ENCODE measurements at regions not wholly inside any gene's neighbourhood (a gene's known extent, or its start where the extent isn't known, plus 50 kb on each side); places are given as distances from the start of the nearest gene placed in this dataset.

DNA sequence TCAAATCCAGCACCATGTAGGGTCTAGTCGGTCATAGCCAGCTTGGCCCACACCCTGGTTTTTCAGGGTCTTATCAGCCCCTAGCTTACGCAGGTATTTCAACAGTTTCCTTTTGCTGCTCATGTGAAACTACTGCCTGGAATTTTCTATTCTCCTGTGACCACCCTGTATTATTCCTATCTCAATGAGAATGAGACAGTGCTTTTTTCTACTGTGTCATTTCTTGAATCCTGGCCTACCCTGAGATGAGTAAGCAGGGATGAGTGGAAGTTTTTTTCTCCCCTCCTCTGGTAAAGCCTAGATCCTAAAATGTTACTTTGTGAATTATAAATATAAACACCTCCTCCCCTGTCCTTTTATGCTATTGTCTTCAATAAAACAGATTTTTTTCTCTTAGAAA is 62.7 kb upstream of the ARID2 start:
- Histone ChIP-seq H3K36me3 (ENCODE audit: insufficient read depth, low read length) (no peaks in the 10 kb centered on the region), H3K79me2 (ENCODE audit: control insufficient read depth, insufficient read depth, low read length, unreplicated experiment) (no peaks in the 10 kb centered on the region), H3K27ac (ENCODE audit: low read depth, low read length) (no peak overlapping the region), H3K4me3 (ENCODE audit: low read depth, low read length) (no peak overlapping the region), H3K4me1 (ENCODE audit: control insufficient read depth, insufficient read depth, low read length, unreplicated experiment) (peaks cover 25% of the 10 kb centered on the region), H2AFZ (ENCODE audit: low read length, unreplicated experiment) (no peak overlapping the region), H3K27me3 (ENCODE audit: insufficient read depth, low read length) (no peaks in the 10 kb centered on the region)

DNA sequence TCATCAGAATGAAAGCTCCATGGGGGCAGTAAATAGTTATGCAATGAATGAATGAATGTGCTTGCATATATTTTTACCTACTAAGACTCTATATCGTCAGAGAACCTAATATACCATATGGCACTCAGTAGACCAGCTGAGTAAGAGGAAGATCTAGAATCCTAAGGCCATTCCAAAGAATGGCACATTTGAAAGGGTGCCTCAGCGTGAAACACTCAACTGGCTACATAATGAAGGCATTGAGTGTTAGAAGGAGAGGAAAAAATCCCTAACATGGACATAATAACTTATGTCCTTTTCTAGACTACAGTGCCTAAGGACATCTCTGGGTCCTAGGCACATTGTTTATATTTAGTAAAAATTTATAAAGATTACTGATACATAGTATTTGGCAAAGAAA is 61.7 kb upstream of the ARID2 start:
- H3K36me3 ChIP-seq (ENCODE audit: insufficient read depth, low read length) = no peaks in the 10 kb centered on the region
- peaks cover 25% of the 10 kb centered on the region for H3K4me1 ChIP-seq (ENCODE audit: control insufficient read depth, insufficient read depth, low read length, unreplicated experiment)
- no peak overlapping the region for H3K27ac ChIP-seq (ENCODE audit: low read depth, low read length)
- no peak overlapping the region for H2AFZ ChIP-seq (ENCODE audit: low read length, unreplicated experiment)
- H3K79me2 ChIP-seq (ENCODE audit: control insufficient read depth, insufficient read depth, low read length, unreplicated experiment) = no peaks in the 10 kb centered on the region
- no peak overlapping the region for H3K4me3 ChIP-seq (ENCODE audit: low read depth, low read length)
- no peaks in the 10 kb centered on the region for H3K27me3 ChIP-seq (ENCODE audit: insufficient read depth, low read length)

DNA sequence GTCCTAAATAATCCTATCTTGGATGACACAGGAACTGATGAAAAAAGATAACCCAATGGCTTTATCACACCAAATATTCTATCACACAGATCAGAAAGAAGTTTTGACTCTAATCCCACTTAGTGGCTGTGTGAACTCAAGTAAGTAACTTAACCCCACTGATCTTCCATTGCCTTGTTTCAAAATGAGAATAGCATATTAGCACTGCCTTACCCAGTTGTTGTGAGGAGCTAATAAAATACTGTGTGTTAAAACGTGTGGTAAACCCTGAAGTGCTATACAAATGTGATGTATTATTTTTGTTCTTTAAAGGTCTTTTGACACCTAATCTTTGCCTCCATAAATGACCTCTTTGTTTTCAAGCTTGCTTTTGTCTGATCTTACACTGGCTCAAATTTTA is 60.9 kb upstream of the ARID2 start:
- H2AFZ ChIP-seq (ENCODE audit: low read length, unreplicated experiment) = peak overlapping the region; percentile 6
- H3K4me1 ChIP-seq (ENCODE audit: control insufficient read depth, insufficient read depth, low read length, unreplicated experiment) = peaks cover 26% of the 10 kb centered on the region
- H3K27me3 ChIP-seq (ENCODE audit: insufficient read depth, low read length) = no peaks in the 10 kb centered on the region
- no peaks in the 10 kb centered on the region for H3K79me2 ChIP-seq (ENCODE audit: control insufficient read depth, insufficient read depth, low read length, unreplicated experiment)
- H3K36me3 ChIP-seq (ENCODE audit: insufficient read depth, low read length) = no peaks in the 10 kb centered on the region
- H3K27ac ChIP-seq (ENCODE audit: low read depth, low read length) = no peak overlapping the region
- H3K4me3 ChIP-seq (ENCODE audit: low read depth, low read length) = peak overlapping the region; percentile 8; the same call in 1 of the 2 replicates

DNA sequence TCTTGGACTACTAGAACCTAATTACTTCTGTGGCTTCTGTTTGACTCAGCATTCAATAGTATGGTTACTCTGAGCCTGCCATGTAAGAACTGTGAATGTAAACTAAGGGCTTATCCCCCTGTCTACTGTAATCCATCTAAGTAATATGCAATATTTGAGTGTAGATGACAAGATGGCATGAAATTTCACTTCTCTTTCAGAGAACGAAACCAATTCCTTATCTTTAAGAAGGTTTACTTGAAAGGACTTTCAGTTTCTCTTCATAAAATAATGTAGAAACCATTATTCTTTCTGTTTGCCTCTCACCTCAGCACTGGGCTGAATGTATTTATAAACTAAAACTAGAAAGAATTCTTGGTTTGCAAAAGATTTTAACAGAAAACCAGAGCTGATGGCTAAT is 60.4 kb upstream of the ARID2 start:
- Histone ChIP-seq H3K4me1 (ENCODE audit: control insufficient read depth, insufficient read depth, low read length, unreplicated experiment) (peaks cover 31% of the 10 kb centered on the region), H3K36me3 (ENCODE audit: insufficient read depth, low read length) (no peaks in the 10 kb centered on the region), H2AFZ (ENCODE audit: low read length, unreplicated experiment) (peak overlapping the region; percentile 6), H3K27ac (ENCODE audit: low read depth, low read length) (no peak overlapping the region), H3K27me3 (ENCODE audit: insufficient read depth, low read length) (no peaks in the 10 kb centered on the region), H3K79me2 (ENCODE audit: control insufficient read depth, insufficient read depth, low read length, unreplicated experiment) (no peaks in the 10 kb centered on the region), H3K4me3 (ENCODE audit: low read depth, low read length) (peak overlapping the region; percentile 8; the same call in 1 of the 2 replicates)

DNA sequence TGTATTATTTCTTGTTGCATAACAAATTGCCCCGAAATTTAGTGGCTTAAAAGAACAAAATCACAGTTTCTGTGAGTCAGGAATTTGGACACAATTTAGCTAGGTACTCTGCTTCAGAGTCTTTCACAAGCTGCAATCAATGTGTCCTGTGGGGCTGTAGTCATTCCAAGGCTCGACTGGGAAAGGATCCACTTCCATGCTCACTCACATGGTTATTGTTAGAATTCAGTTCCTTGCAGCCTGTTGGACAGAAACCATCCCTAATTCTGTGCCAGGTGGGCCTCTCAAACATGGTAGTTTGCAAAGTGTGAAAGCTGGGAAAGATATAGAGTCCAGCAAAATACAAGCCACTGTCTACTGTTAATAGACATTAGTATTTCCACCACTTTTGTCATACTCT is 59.7 kb upstream of the ARID2 start:
- H3K36me3 ChIP-seq (ENCODE audit: insufficient read depth, low read length) = no peaks in the 10 kb centered on the region

DNA sequence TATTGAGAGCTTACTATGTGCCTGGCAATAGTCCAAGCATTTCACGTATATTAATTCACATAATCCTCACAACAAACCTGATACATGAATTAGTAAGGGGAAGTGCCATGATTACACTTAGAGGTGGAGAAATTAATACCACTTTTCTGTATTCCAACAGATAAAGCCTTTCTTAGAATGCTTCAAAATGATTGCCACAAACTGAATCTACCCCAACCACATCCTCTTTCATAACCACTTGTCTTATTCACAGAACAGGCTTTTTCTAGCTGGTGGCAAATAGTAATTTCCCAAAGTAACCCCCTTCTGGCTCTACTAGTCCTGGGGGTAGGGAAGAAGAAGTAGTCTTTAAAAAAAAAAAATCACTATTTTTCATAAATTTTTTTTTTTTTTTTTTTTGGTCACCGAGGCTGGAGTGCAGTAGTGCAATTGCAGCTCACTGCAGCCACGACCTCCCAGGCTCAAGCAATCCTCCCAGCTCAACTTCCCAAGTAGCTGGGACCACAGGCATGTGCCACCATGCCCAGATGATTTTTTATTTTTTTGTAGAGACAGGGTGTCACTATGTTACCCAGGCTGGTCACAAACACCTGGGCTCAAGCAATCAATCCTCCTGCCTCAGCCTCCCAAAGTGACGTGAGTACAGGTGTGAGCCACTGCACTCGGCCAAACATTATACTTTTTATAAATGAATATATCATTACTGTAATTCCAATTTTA is 59.0 kb upstream of the ARID2 start:
- Histone ChIP-seq H3K4me3 (ENCODE audit: low read depth, low read length) (no peak overlapping the region), H3K27me3 (ENCODE audit: insufficient read depth, low read length) (no peaks in the 10 kb centered on the region), H3K27ac (ENCODE audit: low read depth, low read length) (no peak overlapping the region), H3K4me1 (ENCODE audit: control insufficient read depth, insufficient read depth, low read length, unreplicated experiment) (peaks cover 40% of the 10 kb centered on the region), H3K79me2 (ENCODE audit: control insufficient read depth, insufficient read depth, low read length, unreplicated experiment) (no peaks in the 10 kb centered on the region), H2AFZ (ENCODE audit: low read length, unreplicated experiment) (no peak overlapping the region), H3K36me3 (ENCODE audit: insufficient read depth, low read length) (no peaks in the 10 kb centered on the region)

More for the DNA sequence above, 59.7 kb upstream of the ARID2 start:
- Histone ChIP-seq H3K27me3 (ENCODE audit: insufficient read depth, low read length) (no peaks in the 10 kb centered on the region), H2AFZ (ENCODE audit: low read length, unreplicated experiment) (peak overlapping the region; percentile 54), H3K4me3 (ENCODE audit: low read depth, low read length) (no peak overlapping the region), H3K4me1 (ENCODE audit: control insufficient read depth, insufficient read depth, low read length, unreplicated experiment) (peaks cover 36% of the 10 kb centered on the region), H3K27ac (ENCODE audit: low read depth, low read length) (no peak overlapping the region), H3K79me2 (ENCODE audit: control insufficient read depth, insufficient read depth, low read length, unreplicated experiment) (no peaks in the 10 kb centered on the region)

DNA sequence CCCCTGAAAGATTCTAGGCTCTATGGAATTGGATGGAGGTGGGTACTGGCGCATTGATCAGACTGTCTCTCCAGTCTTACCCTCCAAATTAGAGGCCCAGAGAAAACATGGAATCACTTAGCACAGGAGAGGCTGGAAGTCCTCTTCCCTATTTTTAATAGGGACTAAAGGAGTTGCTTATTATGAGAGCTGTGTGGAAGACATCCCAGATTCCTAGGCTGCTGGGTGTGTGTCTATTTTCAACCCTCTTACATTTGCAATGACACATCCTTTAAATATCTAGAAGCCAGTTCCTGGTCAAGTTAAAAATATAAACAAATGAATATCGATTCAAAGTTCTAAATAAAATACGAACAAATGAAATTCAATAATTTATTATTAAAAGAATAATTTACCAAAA is 58.3 kb upstream of the ARID2 start:
- Histone ChIP-seq H3K36me3 (ENCODE audit: insufficient read depth, low read length) (no peaks in the 10 kb centered on the region), H3K79me2 (ENCODE audit: control insufficient read depth, insufficient read depth, low read length, unreplicated experiment) (no peaks in the 10 kb centered on the region), H2AFZ (ENCODE audit: low read length, unreplicated experiment) (no peak overlapping the region), H3K4me3 (ENCODE audit: low read depth, low read length) (no peak overlapping the region), H3K27me3 (ENCODE audit: insufficient read depth, low read length) (no peaks in the 10 kb centered on the region), H3K4me1 (ENCODE audit: control insufficient read depth, insufficient read depth, low read length, unreplicated experiment) (peaks cover 40% of the 10 kb centered on the region), H3K27ac (ENCODE audit: low read depth, low read length) (no peak overlapping the region)

DNA sequence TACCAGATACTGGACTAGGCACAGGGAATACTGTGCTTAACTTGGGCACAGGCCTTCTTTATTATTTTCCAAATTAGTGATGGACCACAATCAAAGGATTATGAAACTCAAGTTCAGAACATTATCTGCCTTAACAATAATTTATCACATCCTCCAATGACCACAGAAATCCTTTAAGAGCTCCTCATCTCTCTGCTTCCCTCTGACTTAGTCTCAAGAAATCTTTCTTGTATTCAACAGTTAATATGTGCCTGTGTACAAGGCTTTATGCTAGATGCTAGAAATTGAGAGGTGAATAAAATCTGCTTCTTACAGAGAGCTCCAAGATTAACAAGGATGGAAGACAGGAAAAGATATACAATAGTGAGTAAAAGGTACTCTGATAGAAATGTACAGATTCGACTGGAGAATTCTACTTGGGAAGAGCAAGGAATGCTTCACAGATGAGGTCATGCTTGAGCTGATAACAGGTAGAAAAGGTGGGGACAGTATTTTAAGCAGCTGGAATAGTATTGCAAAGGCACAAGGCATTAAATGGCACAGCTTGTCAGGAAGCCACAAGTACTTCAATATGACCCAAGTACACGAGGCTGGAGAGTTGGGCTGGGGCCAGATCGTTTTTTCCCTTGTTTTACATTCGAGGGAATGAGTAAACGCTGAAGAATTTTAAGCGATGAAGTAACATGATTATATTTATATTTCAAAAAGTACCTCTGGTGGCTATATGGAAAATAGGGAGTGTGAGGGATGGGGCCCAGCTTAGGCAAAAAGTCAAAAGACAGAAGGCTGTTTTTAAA is 55.1 kb upstream of the ARID2 start:
- peak overlapping the region; percentile 24; the same call in 1 of the 2 replicates for H3K27ac ChIP-seq (ENCODE audit: low read depth, low read length)

DNA sequence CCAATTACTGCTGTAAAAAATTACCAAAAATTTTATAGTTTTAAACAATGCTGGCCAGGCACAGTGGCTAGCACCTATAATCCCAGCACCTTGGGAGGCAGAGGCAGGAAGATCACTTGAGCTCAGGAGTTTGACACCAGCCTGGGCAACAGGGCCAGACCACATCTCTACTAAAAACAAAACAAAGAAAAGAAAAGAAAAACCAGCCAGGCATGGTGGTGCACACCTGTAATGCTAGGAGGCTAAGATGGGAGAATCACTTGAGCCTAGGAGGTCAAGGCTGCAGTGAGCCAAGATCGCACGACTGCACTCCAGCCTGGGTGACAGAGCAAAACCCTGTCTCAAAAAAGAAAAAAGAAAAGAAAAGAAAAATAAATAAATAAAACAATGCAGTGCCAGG is 54.0 kb upstream of the ARID2 start:
- Histone ChIP-seq H3K36me3 (ENCODE audit: insufficient read depth, low read length) (no peaks in the 10 kb centered on the region), H3K79me2 (ENCODE audit: control insufficient read depth, insufficient read depth, low read length, unreplicated experiment) (no peaks in the 10 kb centered on the region), H3K4me3 (ENCODE audit: low read depth, low read length) (no peak overlapping the region), H2AFZ (ENCODE audit: low read length, unreplicated experiment) (no peak overlapping the region), H3K27ac (ENCODE audit: low read depth, low read length) (no peak overlapping the region), H3K4me1 (ENCODE audit: control insufficient read depth, insufficient read depth, low read length, unreplicated experiment) (peaks cover 24% of the 10 kb centered on the region), H3K27me3 (ENCODE audit: insufficient read depth, low read length) (no peaks in the 10 kb centered on the region)

More for the DNA sequence above, 55.1 kb upstream of the ARID2 start:
- H3K4me1 ChIP-seq (ENCODE audit: control insufficient read depth, insufficient read depth, low read length, unreplicated experiment) = peaks cover 29% of the 10 kb centered on the region
- H3K79me2 ChIP-seq (ENCODE audit: control insufficient read depth, insufficient read depth, low read length, unreplicated experiment) = no peaks in the 10 kb centered on the region
- no peak overlapping the region for H2AFZ ChIP-seq (ENCODE audit: low read length, unreplicated experiment)
- H3K36me3 ChIP-seq (ENCODE audit: insufficient read depth, low read length) = no peaks in the 10 kb centered on the region
- no peak overlapping the region for H3K4me3 ChIP-seq (ENCODE audit: low read depth, low read length)
- H3K27me3 ChIP-seq (ENCODE audit: insufficient read depth, low read length) = no peaks in the 10 kb centered on the region

Measured in ACC112 (cell line).